Uterus (tissue), 2 donors: ENCODE measurements at regions not wholly inside any gene's neighbourhood (a gene's known extent, or its start where the extent isn't known, plus 50 kb on each side); places are given as distances from the start of the nearest gene placed in this dataset.

ENCODE experiments used
- POLR2A ChIP-seq, 2 donors: fragments of 450-650 bp; IDR thresholded peaks; one replicate each; pipeline ENCODE4 v1.6.1; 2016; ENCODE audit warnings: antibody characterized with exemption in 2 of 2, mild to moderate bottlenecking in 1 of 2, moderate library complexity in 1 of 2
- TF ChIP-seq, protein P1 (sequence below), 4 experiments: fragments of 200-600 bp in 2 of 4; fragments of 450-650 bp in 2 of 4; sonication (generic) in 2 of 4; IDR thresholded peaks; one replicate each; pipeline ENCODE4 v1.5.1; 2016 to 2019; ENCODE audit warnings: antibody characterized with exemption in 4 of 4, mild to moderate bottlenecking in 2 of 4, moderate library complexity in 1 of 4

DNA sequence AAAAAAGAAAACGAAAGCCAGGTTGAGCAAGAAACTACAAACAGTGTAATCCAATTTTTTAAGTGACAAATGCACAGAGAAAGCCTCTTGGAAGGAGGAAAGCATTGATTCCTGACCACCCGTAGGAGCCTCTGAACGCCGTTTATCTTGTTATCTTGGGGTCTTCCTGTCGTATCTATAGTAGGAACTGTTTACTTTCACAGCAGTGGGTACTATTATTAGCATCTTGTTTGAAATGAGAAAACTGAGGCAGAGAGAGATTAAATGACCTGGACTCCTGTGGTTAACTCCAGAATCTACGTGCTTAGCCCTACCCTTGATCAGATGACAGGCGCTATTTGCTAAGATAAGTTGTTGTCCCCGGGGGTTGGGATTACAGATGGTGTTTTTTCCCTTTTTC is 196.7 kb upstream of the FOXF1 start:
- TF ChIP-seq, protein P1, sequence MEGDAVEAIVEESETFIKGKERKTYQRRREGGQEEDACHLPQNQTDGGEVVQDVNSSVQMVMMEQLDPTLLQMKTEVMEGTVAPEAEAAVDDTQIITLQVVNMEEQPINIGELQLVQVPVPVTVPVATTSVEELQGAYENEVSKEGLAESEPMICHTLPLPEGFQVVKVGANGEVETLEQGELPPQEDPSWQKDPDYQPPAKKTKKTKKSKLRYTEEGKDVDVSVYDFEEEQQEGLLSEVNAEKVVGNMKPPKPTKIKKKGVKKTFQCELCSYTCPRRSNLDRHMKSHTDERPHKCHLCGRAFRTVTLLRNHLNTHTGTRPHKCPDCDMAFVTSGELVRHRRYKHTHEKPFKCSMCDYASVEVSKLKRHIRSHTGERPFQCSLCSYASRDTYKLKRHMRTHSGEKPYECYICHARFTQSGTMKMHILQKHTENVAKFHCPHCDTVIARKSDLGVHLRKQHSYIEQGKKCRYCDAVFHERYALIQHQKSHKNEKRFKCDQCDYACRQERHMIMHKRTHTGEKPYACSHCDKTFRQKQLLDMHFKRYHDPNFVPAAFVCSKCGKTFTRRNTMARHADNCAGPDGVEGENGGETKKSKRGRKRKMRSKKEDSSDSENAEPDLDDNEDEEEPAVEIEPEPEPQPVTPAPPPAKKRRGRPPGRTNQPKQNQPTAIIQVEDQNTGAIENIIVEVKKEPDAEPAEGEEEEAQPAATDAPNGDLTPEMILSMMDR (IDR thresholded peaks at IDR 0.05), result no peak
- TF ChIP-seq POLR2A (IDR thresholded peaks at IDR 0.05), result no peak
